Spleen (tissue), 11 donors: ENCODE measurements at regions not wholly inside any gene's neighbourhood (a gene's known extent, or its start where the extent isn't known, plus 50 kb on each side); places are given as distances from the start of the nearest gene placed in this dataset.

Source experiments
- DNase-seq: peaks from one replicate; pipeline ENCODE4 v3.0.0-alpha.2; 2020
- H3K27ac ChIP-seq, 8 donors: fragments of 200-600 bp; sonication (generic) in 7 of 8; 1 replicate in 4 of 8; 2 replicates in 4 of 8; pipeline versions ENCODE4 v1.5.0 to v1.8.0; 2016 to 2021; ENCODE audit warnings: inconsistent platforms in 4 of 8, mild to moderate bottlenecking in 4 of 8, moderate library complexity in 1 of 8
- H3K27me3 ChIP-seq, 7 donors: fragments of 200-600 bp; sonication (generic) in 6 of 7; replicated peaks in 1 of 7; 1 replicate in 4 of 7; 2 replicates in 3 of 7; pipeline versions ENCODE4 v1.5.0 to v1.8.0; 2016 to 2021; ENCODE audit warnings: inconsistent platforms in 3 of 7, mild to moderate bottlenecking in 1 of 7
- H3K36me3 ChIP-seq, 6 donors: fragments of 200-600 bp; sonication (generic) in 5 of 6; 1 replicate in 4 of 6; 2 replicates in 2 of 6; pipeline versions ENCODE4 v1.5.0 to v1.8.0; 2016 to 2021; ENCODE audit warnings: inconsistent platforms in 2 of 6
- H3K4me1 ChIP-seq, 6 donors: fragments of 200-600 bp; sonication (generic) in 5 of 6; 1 replicate in 3 of 6; 2 replicates in 3 of 6; pipeline versions ENCODE4 v1.5.0 to v1.8.0; 2016 to 2021; ENCODE audit warnings: inconsistent platforms in 3 of 6
- H3K4me3 ChIP-seq, 8 donors: fragments of 200-600 bp; sonication (generic) in 7 of 8; 1 replicate in 4 of 8; 2 replicates in 4 of 8; pipeline versions ENCODE4 v1.5.0 to v1.8.0; 2016 to 2021; ENCODE audit warnings: inconsistent platforms in 4 of 8, mild to moderate bottlenecking in 4 of 8, moderate library complexity in 2 of 8
- H3K9me3 ChIP-seq, 8 donors: fragments of 200-600 bp; sonication (generic) in 7 of 8; 1 replicate in 4 of 8; 2 replicates in 4 of 8; pipeline versions ENCODE4 v1.5.0 to v1.8.0; 2016 to 2021; ENCODE audit warnings: inconsistent platforms in 4 of 8
- POLR2A ChIP-seq, 3 donors: fragments of 450-650 bp; IDR thresholded peaks; one replicate each; pipeline ENCODE4 v1.5.1; 2017; ENCODE audit warnings: antibody characterized with exemption in 3 of 3, mild to moderate bottlenecking in 1 of 3
- POLR2AphosphoS5 ChIP-seq, 3 donors: sonication (generic); formaldehyde crosslinking; IDR thresholded peaks; one replicate each; pipeline ENCODE4 v1.5.1; 2017; ENCODE audit warnings: antibody characterized with exemption in 3 of 3
- WGBS, 5 donors: extraction: QIAGEN DNeasy Blood & Tissue Kit in 3 of 5; methylation state at CpG; one replicate each; pipeline versions ENCODE4 v1.1.5 to v1.1.7; 2013 to 2018; 5-methylcytosine and 5-hydroxymethylcytosine counted together
- intact Hi-C: fragments of 100-400 bp; cut with DNase I; formaldehyde crosslinking; loops from one replicate; pipeline ENCODE4 v1.15.0; 2023; ENCODE audit warnings: low total_unique reads
- TF ChIP-seq, protein P1 (sequence below), 11 experiments: fragments of 200-600 bp in 7 of 11; fragments of 450-650 bp in 4 of 11; sonication (generic) in 4 of 11; IDR thresholded peaks in 8 of 11; conservative IDR thresholded peaks in 3 of 11; 1 replicate in 7 of 11; 2 replicates in 4 of 11; pipeline versions ENCODE4 v1.4.0 to v1.8.0; 2016 to 2021; ENCODE audit warnings: antibody characterized with exemption in 11 of 11, inconsistent platforms in 4 of 11, mild to moderate bottlenecking in 1 of 11
- donor health status: healthy with polysubstance abuse.
- donor health status: DM: no; HTN: no; CAD: no; lungs with moderate emphysema.
- donor health status: DM: no; HTN: no; CAD: no.
- donor health status: Bipolar disorder and iron deficiency.
- donor health status: healthy.
- donor health status: DM: no; HTN: no; CAD: no.
- donor health status: DM: yes; HTN: yes; CAD: no.

DNA sequence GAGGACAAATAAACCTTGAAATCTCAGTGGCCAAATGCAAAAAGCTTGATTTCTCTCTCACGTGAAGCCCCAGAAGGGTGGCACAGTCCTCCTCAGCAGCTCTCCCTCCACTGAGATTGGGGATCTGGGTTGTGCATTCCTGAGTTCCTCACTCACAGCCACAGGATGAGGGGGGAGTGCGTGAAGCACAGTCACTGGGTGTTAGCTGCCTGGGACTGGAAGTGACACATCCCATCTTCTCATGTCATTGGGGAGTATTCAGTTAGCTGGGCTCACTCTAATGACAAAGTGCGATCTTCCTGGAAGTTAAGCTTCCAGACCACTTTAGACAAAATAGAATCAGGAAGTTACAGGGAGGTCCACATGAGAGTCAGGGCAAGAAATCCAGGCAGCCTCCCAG is 192.2 kb upstream of the LRFN2 start:
- Histone ChIP-seq H3K36me3 (no peaks in the 10 kb centered on the region), H3K4me3 (no peak overlapping the region), H3K4me1 (no peaks in the 10 kb centered on the region), H3K9me3 (no peaks in the 10 kb centered on the region), H3K27ac (no peak overlapping the region), H3K27me3 (peaks cover 0 to 13% (median 0%) of the 10 kb centered on the region in 7 donors)
- DNase-seq: no peak
- intact Hi-C loops: no loop called here
- WGBS, 5 donors: 63 to 73% (median 68%) methylated on average over 3 of the region's 3 CpGs
- no peak for TF ChIP-seq POLR2A (IDR thresholded peaks at IDR 0.05)
- TF ChIP-seq POLR2AphosphoS5 (IDR thresholded peaks at IDR 0.05): no peak
- TF ChIP-seq, protein P1, sequence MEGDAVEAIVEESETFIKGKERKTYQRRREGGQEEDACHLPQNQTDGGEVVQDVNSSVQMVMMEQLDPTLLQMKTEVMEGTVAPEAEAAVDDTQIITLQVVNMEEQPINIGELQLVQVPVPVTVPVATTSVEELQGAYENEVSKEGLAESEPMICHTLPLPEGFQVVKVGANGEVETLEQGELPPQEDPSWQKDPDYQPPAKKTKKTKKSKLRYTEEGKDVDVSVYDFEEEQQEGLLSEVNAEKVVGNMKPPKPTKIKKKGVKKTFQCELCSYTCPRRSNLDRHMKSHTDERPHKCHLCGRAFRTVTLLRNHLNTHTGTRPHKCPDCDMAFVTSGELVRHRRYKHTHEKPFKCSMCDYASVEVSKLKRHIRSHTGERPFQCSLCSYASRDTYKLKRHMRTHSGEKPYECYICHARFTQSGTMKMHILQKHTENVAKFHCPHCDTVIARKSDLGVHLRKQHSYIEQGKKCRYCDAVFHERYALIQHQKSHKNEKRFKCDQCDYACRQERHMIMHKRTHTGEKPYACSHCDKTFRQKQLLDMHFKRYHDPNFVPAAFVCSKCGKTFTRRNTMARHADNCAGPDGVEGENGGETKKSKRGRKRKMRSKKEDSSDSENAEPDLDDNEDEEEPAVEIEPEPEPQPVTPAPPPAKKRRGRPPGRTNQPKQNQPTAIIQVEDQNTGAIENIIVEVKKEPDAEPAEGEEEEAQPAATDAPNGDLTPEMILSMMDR (IDR thresholded peaks at IDR 0.05 in 8 of 11, conservative IDR thresholded peaks at IDR 0.05 in 3 of 11): no peak

DNA sequence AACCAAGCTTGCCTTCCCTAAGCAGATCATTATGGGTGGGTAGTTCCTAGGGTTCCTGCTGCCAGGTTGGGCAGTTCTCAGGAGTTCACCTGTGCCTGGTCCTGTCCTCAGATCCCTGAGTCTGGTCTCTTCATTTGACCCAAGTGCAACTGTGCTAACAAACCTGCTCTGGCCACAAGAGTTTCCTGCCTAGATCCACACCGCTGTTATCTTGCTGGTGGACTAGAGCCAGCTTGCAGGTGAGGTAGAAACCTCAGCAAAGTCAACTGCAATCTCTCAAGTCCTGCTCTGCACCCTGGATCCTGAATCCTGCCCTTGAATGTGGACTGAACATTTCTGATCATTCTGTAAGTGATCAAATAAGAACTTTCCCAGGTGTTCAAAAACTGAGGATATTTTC is 191.8 kb upstream of the LRFN2 start:
- 63 to 85% (median 78%) methylated on average over 1 of the region's 1 CpG for WGBS, 5 donors
- Histone ChIP-seq H3K36me3 (no peaks in the 10 kb centered on the region), H3K27ac (no peak overlapping the region), H3K4me3 (no peak overlapping the region), H3K4me1 (no peaks in the 10 kb centered on the region), H3K27me3 (peaks cover 0 to 8% (median 0%) of the 10 kb centered on the region in 7 donors), H3K9me3 (no peaks in the 10 kb centered on the region)
- DNase-seq: no peak
- intact Hi-C loops: no loop called here
- TF ChIP-seq, protein P1 (IDR thresholded peaks at IDR 0.05 in 8 of 11, conservative IDR thresholded peaks at IDR 0.05 in 3 of 11): no peak
- no peak for TF ChIP-seq POLR2AphosphoS5 (IDR thresholded peaks at IDR 0.05)
- no peak for TF ChIP-seq POLR2A (IDR thresholded peaks at IDR 0.05)

DNA sequence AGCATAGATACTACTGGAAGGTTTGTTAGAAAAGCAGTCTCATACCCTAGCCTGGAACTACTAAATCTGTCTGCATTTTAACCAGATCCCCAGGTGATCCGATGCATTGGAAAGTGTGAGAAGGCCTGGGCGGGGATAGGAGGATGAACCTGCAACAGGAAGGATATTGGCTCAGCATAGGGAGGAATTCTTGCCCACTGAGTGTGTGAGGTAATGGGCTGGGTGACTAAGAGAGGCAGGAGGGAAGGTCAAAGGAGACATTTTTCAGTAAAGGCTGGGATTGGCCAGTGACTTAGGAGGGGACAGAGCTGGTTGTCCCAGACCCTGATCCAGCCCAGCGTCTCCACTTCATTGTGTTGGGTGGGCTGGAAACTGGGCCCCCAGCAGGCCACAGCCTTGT is 191.0 kb upstream of the LRFN2 start:
- intact Hi-C loops: no loop called here
- TF ChIP-seq POLR2A (IDR thresholded peaks at IDR 0.05) (no peak), POLR2AphosphoS5 (IDR thresholded peaks at IDR 0.05) (no peak)
- TF ChIP-seq, protein P1 (IDR thresholded peaks at IDR 0.05 in 8 of 11, conservative IDR thresholded peaks at IDR 0.05 in 3 of 11): no peak
- Histone ChIP-seq H3K27ac (no peak overlapping the region), H3K27me3 (peaks cover 0 to 12% (median 0%) of the 10 kb centered on the region in 7 donors), H3K4me1 (no peaks in the 10 kb centered on the region), H3K9me3 (no peaks in the 10 kb centered on the region), H3K4me3 (no peak overlapping the region), H3K36me3 (no peaks in the 10 kb centered on the region)
- DNase-seq: no peak
- 80 to 91% (median 84%) methylated on average over 3 of the region's 3 CpGs for WGBS, 5 donors

DNA sequence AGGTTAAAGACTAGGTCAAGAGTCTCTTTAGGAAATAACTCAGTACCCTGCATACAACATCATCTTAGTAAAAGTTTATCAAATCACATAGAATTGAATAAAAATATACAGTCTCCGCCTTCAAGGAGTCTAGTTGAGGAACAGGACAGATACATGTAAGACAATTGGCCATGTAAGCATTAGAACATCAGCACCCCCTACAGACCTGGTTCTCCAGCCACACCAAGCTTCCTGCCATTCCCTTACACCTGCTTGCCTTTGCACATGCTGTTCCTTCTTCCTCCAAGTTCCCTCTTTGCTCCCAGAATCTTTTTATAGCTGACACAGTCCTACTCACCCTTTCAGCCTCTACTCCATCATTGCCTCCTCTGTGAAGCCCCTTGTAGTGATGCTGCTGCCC is 187.8 kb upstream of the LRFN2 start:
- WGBS, 5 donors: 80 to 95% (median 92%) methylated on average over 1 of the region's 1 CpG
- Histone ChIP-seq H3K27me3 (peaks cover 0 to 12% (median 0%) of the 10 kb centered on the region in 7 donors), H3K4me3 (no peak overlapping the region), H3K9me3 (peaks cover 0 to 12% (median 7%) of the 10 kb centered on the region in 8 donors), H3K27ac (no peak overlapping the region), H3K4me1 (no peaks in the 10 kb centered on the region), H3K36me3 (no peaks in the 10 kb centered on the region)
- DNase-seq: no peak
- TF ChIP-seq, protein P1 (IDR thresholded peaks at IDR 0.05 in 8 of 11, conservative IDR thresholded peaks at IDR 0.05 in 3 of 11): no peak
- no peak for TF ChIP-seq POLR2A (IDR thresholded peaks at IDR 0.05)
- TF ChIP-seq POLR2AphosphoS5 (IDR thresholded peaks at IDR 0.05): no peak
- intact Hi-C loops: no loop called here
